ACC112 (cell line): ENCODE measurements at regions not wholly inside any gene's neighbourhood (a gene's known extent, or its start where the extent isn't known, plus 50 kb on each side); places are given as distances from the start of the nearest gene placed in this dataset.

Source experiments
- H2AFZ ChIP-seq: fragments of 200-600 bp; sonication (generic); one replicate; pipeline ENCODE4 v1.6.0; 2017; ENCODE audit warnings: antibody characterized with exemption, low read length; ENCODE audit not compliant: unreplicated experiment
- H3K27ac ChIP-seq: fragments of 200-600 bp; sonication (generic); 2 replicates; pipeline ENCODE4 v1.5.1; 2014; ENCODE audit warnings: low read depth, mild to moderate bottlenecking, antibody characterized with exemption, low read length, moderate library complexity
- H3K27me3 ChIP-seq: fragments of 200-600 bp; sonication (generic); 2 replicates; pipeline ENCODE4 v1.6.1; 2014; ENCODE audit warnings: mild to moderate bottlenecking, antibody characterized with exemption, low read length, moderate library complexity, mixed read lengths; ENCODE audit not compliant: insufficient read depth
- H3K36me3 ChIP-seq: fragments of 200-600 bp; sonication (generic); 2 replicates; pipeline ENCODE4 v1.6.1; 2016; ENCODE audit warnings: mild to moderate bottlenecking, antibody characterized with exemption, low read length, moderate library complexity, mixed read lengths; ENCODE audit not compliant: insufficient read depth
- H3K4me1 ChIP-seq: fragments of 200-600 bp; sonication (generic); one replicate; pipeline ENCODE4 v1.6.1; 2016; ENCODE audit warnings: low read length, mixed read lengths; ENCODE audit not compliant: insufficient read depth, unreplicated experiment, control insufficient read depth
- H3K4me3 ChIP-seq: fragments of 200-600 bp; sonication (generic); 2 replicates; pipeline ENCODE4 v1.5.1; 2014; ENCODE audit warnings: mild to moderate bottlenecking, low read depth, low read length
- H3K79me2 ChIP-seq: fragments of 200-600 bp; sonication (generic); one replicate; pipeline ENCODE4 v1.6.0; 2016; ENCODE audit warnings: low read length; ENCODE audit not compliant: control insufficient read depth, unreplicated experiment, insufficient read depth

GRCh38 chr11:128207861-128208321 is 379.5 kb downstream of the ETS1 start:
- Histone ChIP-seq H3K4me1 (peaks cover 54% of the 10 kb centered on the region), H3K4me3 (peak overlapping the region; percentile 69), H2AFZ (no peak overlapping the region), H3K79me2 (no peaks in the 10 kb centered on the region), H3K27ac (peak overlapping the region; percentile 100), H3K36me3 (peaks cover 4% of the 10 kb centered on the region; the same call in 1 of the 2 replicates), H3K27me3 (no peaks in the 10 kb centered on the region)

GRCh38 chr11:128206461-128206860 is 380.9 kb downstream of the ETS1 start:
- Histone ChIP-seq H2AFZ (peak overlapping the region; percentile 16), H3K27me3 (no peaks in the 10 kb centered on the region), H3K4me3 (no peak overlapping the region; the same call in 1 of the 2 replicates), H3K36me3 (no peaks in the 10 kb centered on the region), H3K79me2 (no peaks in the 10 kb centered on the region), H3K27ac (peak overlapping the region; percentile 100), H3K4me1 (peaks cover 48% of the 10 kb centered on the region)

GRCh38 chr11:128205796-128206195 is 381.6 kb downstream of the ETS1 start:
- Histone ChIP-seq H3K27ac (peak overlapping the region; percentile 100), H3K4me3 (no peak overlapping the region), H3K4me1 (peaks cover 42% of the 10 kb centered on the region), H3K79me2 (no peaks in the 10 kb centered on the region), H3K36me3 (no peaks in the 10 kb centered on the region), H3K27me3 (no peaks in the 10 kb centered on the region), H2AFZ (no peak overlapping the region)

GRCh38 chr11:128204898-128205297 is 382.5 kb downstream of the ETS1 start:
- peaks cover 38% of the 10 kb centered on the region for H3K4me1 ChIP-seq
- H3K36me3 ChIP-seq = no peaks in the 10 kb centered on the region
- H3K4me3 ChIP-seq = no peak overlapping the region
- no peaks in the 10 kb centered on the region for H3K27me3 ChIP-seq
- H3K27ac ChIP-seq = no peak overlapping the region
- no peak overlapping the region for H2AFZ ChIP-seq
- no peaks in the 10 kb centered on the region for H3K79me2 ChIP-seq

- H2AFZ ChIP-seq = no peak overlapping the region
- H3K79me2 ChIP-seq = no peaks in the 10 kb centered on the region
Measured at GRCh38 chr11:128201801-128202200, 385.6 kb downstream of the ETS1 start.

GRCh38 chr11:128201009-128201408 is 386.3 kb downstream of the ETS1 start:
- H3K36me3 ChIP-seq = no peaks in the 10 kb centered on the region
- H3K27ac ChIP-seq = no peak overlapping the region
- H3K4me1 ChIP-seq = peaks cover 16% of the 10 kb centered on the region
- no peaks in the 10 kb centered on the region for H3K79me2 ChIP-seq
- no peak overlapping the region for H3K4me3 ChIP-seq
- no peak overlapping the region for H2AFZ ChIP-seq
- H3K27me3 ChIP-seq = no peaks in the 10 kb centered on the region

More at GRCh38 chr11:128201801-128202200, 385.6 kb downstream of the ETS1 start:
- no peak overlapping the region for H3K4me3 ChIP-seq
- H3K27me3 ChIP-seq = no peaks in the 10 kb centered on the region
- no peak overlapping the region for H3K27ac ChIP-seq
- H3K36me3 ChIP-seq = no peaks in the 10 kb centered on the region
- H3K4me1 ChIP-seq = peaks cover 16% of the 10 kb centered on the region

GRCh38 chr11:128200467-128200866 is 386.9 kb downstream of the ETS1 start:
- Histone ChIP-seq H2AFZ (no peak overlapping the region), H3K36me3 (no peaks in the 10 kb centered on the region), H3K79me2 (no peaks in the 10 kb centered on the region), H3K27ac (no peak overlapping the region), H3K4me3 (no peak overlapping the region), H3K27me3 (no peaks in the 10 kb centered on the region), H3K4me1 (peaks cover 17% of the 10 kb centered on the region)

- H3K36me3 ChIP-seq = no peaks in the 10 kb centered on the region
- H3K27me3 ChIP-seq = no peaks in the 10 kb centered on the region
- H3K4me3 ChIP-seq = no peak overlapping the region
- no peak overlapping the region for H3K27ac ChIP-seq
- peaks cover 29% of the 10 kb centered on the region for H3K4me1 ChIP-seq
- no peak overlapping the region for H2AFZ ChIP-seq
- H3K79me2 ChIP-seq = no peaks in the 10 kb centered on the region
Measured at GRCh38 chr11:128198216-128198772, 389.1 kb downstream of the ETS1 start.

- no peaks in the 10 kb centered on the region for H3K36me3 ChIP-seq
- H3K27ac ChIP-seq = no peak overlapping the region
- no peaks in the 10 kb centered on the region for H3K27me3 ChIP-seq
- peak overlapping the region; percentile 16 for H2AFZ ChIP-seq
- no peak overlapping the region for H3K4me3 ChIP-seq
- no peaks in the 10 kb centered on the region for H3K79me2 ChIP-seq
- H3K4me1 ChIP-seq = peaks cover 29% of the 10 kb centered on the region
Measured at GRCh38 chr11:128196235-128196634, 391.1 kb downstream of the ETS1 start.

GRCh38 chr11:128195756-128196155 is 391.6 kb downstream of the ETS1 start:
- Histone ChIP-seq H3K4me3 (no peak overlapping the region), H3K4me1 (peaks cover 29% of the 10 kb centered on the region), H3K79me2 (no peaks in the 10 kb centered on the region), H2AFZ (no peak overlapping the region), H3K27me3 (no peaks in the 10 kb centered on the region), H3K36me3 (no peaks in the 10 kb centered on the region), H3K27ac (no peak overlapping the region)

- Histone ChIP-seq H3K4me1 (peaks cover 29% of the 10 kb centered on the region), H3K36me3 (no peaks in the 10 kb centered on the region), H2AFZ (peak overlapping the region; percentile 29), H3K4me3 (no peak overlapping the region), H3K27me3 (no peaks in the 10 kb centered on the region), H3K79me2 (no peaks in the 10 kb centered on the region), H3K27ac (no peak overlapping the region)
Measured at GRCh38 chr11:128195057-128195751, 392.2 kb downstream of the ETS1 start.
